OCI-LY7 (cell line): ENCODE measurements at regions not wholly inside any gene's neighbourhood (a gene's known extent, or its start where the extent isn't known, plus 50 kb on each side); places are given as distances from the start of the nearest gene placed in this dataset.

Experiments
- BruUV-seq: library from RNA; stranded (reverse); fragments of 400-500 nt; replicated peaks from 2 replicates; lab custom pipeline; 2021; lab: Mats Ljungman, UMichigan
- CTCF ChIA-PET: fragments of 300-600 bp; sonication (Branson Sonifier 250); formaldehyde crosslinking; loops from one replicate; lab custom pipeline; 2022; ENCODE audit warnings: antibody characterized with exemption; ENCODE audit not compliant: unreplicated experiment; lab: Charles Lee
- POLR2A ChIA-PET: fragments of 300-600 bp; sonication (Branson Sonifier 250); formaldehyde crosslinking; loops from one replicate; lab custom pipeline; 2022; ENCODE audit warnings: antibody characterized with exemption; lab: Charles Lee
- DNase-seq: peaks from one replicate; pipeline ENCODE4 v3.0.0-alpha.2; 2015; ENCODE audit warnings: low spot score
- H2AFZ ChIP-seq: fragments of 200-600 bp; sonication (generic), shearing (Covaris generic); 2 replicates; pipeline ENCODE4 v1.6.1; 2014; ENCODE audit warnings: mild to moderate bottlenecking, antibody characterized with exemption, low read length, moderate library complexity
- H3K27ac ChIP-seq: fragments of 200-600 bp; sonication (generic); 2 replicates; pipeline ENCODE4 v1.5.1; 2014; ENCODE audit warnings: mixed run types, low read depth, mild to moderate bottlenecking, moderate library complexity, low read length, inconsistent platforms; ENCODE audit not compliant: poor library complexity, severe bottlenecking
- H3K36me3 ChIP-seq: fragments of 200-600 bp; sonication (generic); 2 replicates; pipeline ENCODE4 v1.6.1; 2014; ENCODE audit warnings: mild to moderate bottlenecking, antibody characterized with exemption, low read length, moderate library complexity, mixed read lengths; ENCODE audit not compliant: insufficient read depth
- H3K4me1 ChIP-seq: fragments of 200-600 bp; sonication (generic); 2 replicates; pipeline ENCODE4 v1.5.1; 2014; ENCODE audit warnings: mild to moderate bottlenecking, low read length; ENCODE audit not compliant: insufficient read depth, poor library complexity, severe bottlenecking
- H3K4me2 ChIP-seq: fragments of 200-600 bp; sonication (generic); 2 replicates; pipeline ENCODE4 v1.6.1; 2014; ENCODE audit warnings: mild to moderate bottlenecking, low read length
- H3K4me3 ChIP-seq: fragments of 200-600 bp; sonication (generic); 2 replicates; pipeline ENCODE4 v1.5.1; 2014; ENCODE audit warnings: mild to moderate bottlenecking, low read depth, low read length; ENCODE audit not compliant: poor library complexity, severe bottlenecking
- H3K79me2 ChIP-seq: fragments of 200-600 bp; sonication (generic); 2 replicates; pipeline ENCODE4 v1.6.1; 2016; ENCODE audit warnings: low read depth, mild to moderate bottlenecking, low read length, moderate library complexity, mixed read lengths; ENCODE audit not compliant: insufficient read depth
- H3K9me2 ChIP-seq: fragments of 200-600 bp; sonication (generic); 2 replicates; pipeline ENCODE4 v1.6.1; 2016; ENCODE audit warnings: mild to moderate bottlenecking, low read length, mixed read lengths; ENCODE audit not compliant: insufficient read depth
- H3K9me3 ChIP-seq: fragments of 200-600 bp; sonication (generic); 2 replicates; pipeline ENCODE4 v1.6.1; 2014; ENCODE audit warnings: mild to moderate bottlenecking, mixed run types, low read length, mixed read lengths
- H4K20me1 ChIP-seq: fragments of 200-600 bp; sonication (generic); 2 replicates; pipeline ENCODE4 v1.6.1; 2014; ENCODE audit warnings: mild to moderate bottlenecking, antibody characterized with exemption, low read length, moderate library complexity, mixed read lengths; ENCODE audit not compliant: insufficient read depth
- CTCF ChIP-seq: fragments of 200-600 bp; sonication (generic); conservative IDR thresholded peaks from 2 replicates; pipeline ENCODE4 v1.5.1; 2014; ENCODE audit warnings: mild to moderate bottlenecking, antibody characterized with exemption, low read length, moderate library complexity, mixed read lengths
- EZH2phosphoT487 ChIP-seq: fragments of 200-600 bp; sonication (generic); IDR thresholded peaks from 2 replicates; pipeline ENCODE4 v1.6.1; 2018; ENCODE audit warnings: low read depth, borderline replicate concordance, mild to moderate bottlenecking, mixed run types, antibody characterized with exemption, low read length, moderate library complexity, mixed read lengths
- intact Hi-C: fragments of 100-400 bp; cut with micrococcal nuclease; formaldehyde crosslinking; loops from one replicate; pipeline ENCODE4 v1.10.0; 2022; ENCODE audit not compliant: unreplicated experiment

DNA sequence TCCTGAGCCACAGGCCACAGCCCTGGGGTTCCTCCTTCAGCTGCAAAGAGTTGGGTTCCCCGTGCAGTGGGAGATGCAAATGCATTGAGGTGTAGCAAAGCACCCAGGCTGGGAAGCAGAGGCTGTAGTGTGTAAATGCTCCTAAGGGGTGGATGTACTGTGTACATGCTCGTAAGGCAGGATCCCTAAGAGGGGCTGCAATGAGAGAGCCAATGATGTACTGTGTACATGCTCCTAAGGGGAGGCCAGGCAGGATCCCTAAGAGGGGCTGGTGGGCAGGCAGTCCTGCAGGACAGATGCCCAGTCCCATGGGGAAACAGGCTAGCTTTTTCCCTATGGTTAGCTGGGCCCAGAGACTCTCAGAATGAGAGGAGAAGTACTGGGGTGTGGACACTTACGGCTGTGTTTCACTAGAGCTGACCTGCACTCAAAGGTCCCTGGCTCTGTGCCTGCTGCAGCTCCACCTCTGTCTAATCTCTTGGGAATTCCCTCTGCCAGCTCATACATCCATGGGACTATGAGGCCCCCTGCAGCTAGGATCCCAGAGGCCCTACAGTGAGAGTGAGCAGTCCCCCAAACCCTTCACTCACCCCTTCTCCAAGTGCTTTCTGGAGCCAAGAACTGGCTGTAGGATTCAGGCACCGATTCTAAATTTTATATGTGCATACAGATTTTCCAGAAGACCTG, 261.9 kb upstream of the LUZP2 start:
- H4K20me1 ChIP-seq, result no peaks in the 10 kb centered on the region
- no peaks in the 10 kb centered on the region for H3K4me1 ChIP-seq
- no peak overlapping the region for H2AFZ ChIP-seq
- intact Hi-C loops, result no loop called here
- no peak overlapping the region for H3K4me2 ChIP-seq
- BruUV-seq, result no TSS peak
- no peak for TF ChIP-seq CTCF
- no peak for TF ChIP-seq EZH2phosphoT487
- H3K4me3 ChIP-seq, result no peak overlapping the region
- H3K27ac ChIP-seq, result no peak overlapping the region
- POLR2A ChIA-PET, result interaction anchor here (0.5 kb wide), 1 partner anchor 19 kb away, joined by 4 read pairs; no protein-coding TSS in a partner anchor
- H3K79me2 ChIP-seq, result no peaks in the 10 kb centered on the region
- CTCF ChIA-PET, result no interaction called here
- DNase-seq, result no peak
- no peaks in the 10 kb centered on the region for H3K36me3 ChIP-seq
- no peaks in the 10 kb centered on the region; the same call in 1 of the 2 replicates for H3K9me2 ChIP-seq
- H3K9me3 ChIP-seq, result no peaks in the 10 kb centered on the region

DNA sequence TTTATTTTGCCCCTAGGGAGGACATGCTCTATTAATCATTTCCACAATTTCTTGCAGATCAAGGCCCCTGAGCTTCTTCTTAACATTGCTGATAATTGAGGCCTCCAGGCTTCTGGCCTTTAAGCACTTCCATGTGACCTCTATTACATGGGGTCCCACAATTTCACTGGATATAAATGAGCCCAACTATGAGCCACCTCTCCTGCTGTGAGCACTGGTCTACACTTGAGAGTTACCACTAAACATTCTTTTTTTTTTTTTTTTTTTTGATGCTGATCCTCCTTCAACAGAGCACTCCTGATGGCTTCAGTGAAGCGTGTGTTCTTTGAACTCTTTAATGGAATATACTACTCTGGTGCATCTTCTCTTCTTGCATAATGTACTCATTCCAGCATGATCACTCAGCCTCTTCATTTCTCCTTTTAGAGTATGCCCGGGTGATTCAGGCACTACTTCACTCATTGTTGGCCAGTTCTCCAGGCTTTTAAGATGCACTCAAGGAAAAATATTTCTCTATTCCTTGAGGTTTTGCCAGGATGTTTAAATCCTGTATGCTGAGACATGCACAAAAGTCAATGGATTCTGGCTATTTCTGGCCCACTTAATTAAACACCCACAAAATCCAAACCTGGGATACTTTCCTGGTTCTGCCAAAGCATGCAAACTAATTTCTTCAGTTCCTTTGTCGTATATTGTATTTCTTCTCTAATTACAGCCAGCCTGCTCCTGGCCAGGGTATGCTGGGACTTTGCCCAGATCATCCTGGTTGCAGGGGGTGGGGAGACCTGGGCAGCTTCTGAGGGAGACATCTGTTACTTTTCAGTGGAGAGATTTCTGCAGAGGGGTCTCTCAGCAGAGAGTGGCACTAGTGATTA, 257.8 kb upstream of the LUZP2 start:
- ChIA-PET CTCF (no interaction called here), POLR2A (interaction anchor here (0.7 kb wide), 1 partner anchor 509 kb away, joined by 3 read pairs; no protein-coding TSS in a partner anchor)
- Histone ChIP-seq H3K9me3 (no peaks in the 10 kb centered on the region), H2AFZ (no peak overlapping the region), H3K4me2 (no peak overlapping the region), H3K36me3 (no peaks in the 10 kb centered on the region), H3K27ac (no peak overlapping the region), H4K20me1 (no peaks in the 10 kb centered on the region), H3K4me1 (no peaks in the 10 kb centered on the region), H3K9me2 (no peaks in the 10 kb centered on the region), H3K79me2 (no peaks in the 10 kb centered on the region), H3K4me3 (no peak overlapping the region)
- no peak for DNase-seq
- no TSS peak for BruUV-seq
- TF ChIP-seq CTCF (no peak), EZH2phosphoT487 (no peak)
- intact Hi-C loops, result no loop called here
